ENCODE measurements at regions not wholly inside any gene's neighbourhood (a gene's known extent, or its start where the extent isn't known, plus 50 kb on each side); places are given as distances from the start of the nearest gene placed in this dataset.

- TF ChIP-seq SPI1 (IDR thresholded peaks at IDR 0.05; ENCODE audit: low read depth, low read length) (no peak), TAF1 (IDR thresholded peaks at IDR 0.05; ENCODE audit: low read depth, low read length) (no peak), POLR2A (IDR thresholded peaks at IDR 0.05; ENCODE audit: low read depth, low read length) (no peak), POLR2AphosphoS5 (IDR thresholded peaks at IDR 0.05; ENCODE audit: low read depth, low read length) (no peak), PAX5 (IDR thresholded peaks at IDR 0.05; ENCODE audit: insufficient read depth, low read length, severe bottlenecking) (no peak), POU2F2 (IDR thresholded peaks at IDR 0.05; ENCODE audit: low read depth, low read length) (no peak)
These were observed 69.6 kb upstream of the UGP2 start for GRCh38 chr2:63772061-63772460.

Data from GM12891 (cell line).